ENCODE measurements at regions not wholly inside any gene's neighbourhood (a gene's known extent, or its start where the extent isn't known, plus 50 kb on each side); places are given as distances from the start of the nearest gene placed in this dataset.
"Not testable (repeated sequence)": the region's sequence is repeated elsewhere in the genome, so short reads cannot be mapped to it uniquely, and the experiment has no call there.

GRCh38 chr16:26791169-26791568, 275.6 kb upstream of the C16orf82 start:
- DNase-seq (ENCODE audit: low spot score) = no peak

DNA sequence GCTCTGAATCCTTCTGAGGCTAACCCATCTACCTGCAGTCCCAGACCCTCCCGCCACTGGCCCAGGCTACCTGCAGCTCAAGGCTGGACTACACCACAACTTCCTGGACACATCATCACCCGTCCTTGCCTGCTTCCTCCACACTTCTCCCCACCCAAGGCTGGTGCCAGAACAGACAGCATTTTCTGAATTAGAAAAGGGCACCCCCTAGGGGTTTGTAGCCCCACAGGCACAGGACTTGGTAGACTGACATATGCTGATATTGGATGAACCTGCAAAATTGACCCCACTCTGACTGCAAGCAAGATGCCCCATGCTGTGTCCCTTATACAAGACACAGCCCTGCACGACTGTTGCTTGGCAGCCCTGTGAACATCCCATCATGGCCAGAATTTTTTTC, 271.5 kb upstream of the C16orf82 start:
- no peak for DNase-seq (ENCODE audit: low spot score)

GRCh38 chr16:26801628-26802027, 265.1 kb upstream of the C16orf82 start:
- no peak for DNase-seq (ENCODE audit: low spot score)

DNA sequence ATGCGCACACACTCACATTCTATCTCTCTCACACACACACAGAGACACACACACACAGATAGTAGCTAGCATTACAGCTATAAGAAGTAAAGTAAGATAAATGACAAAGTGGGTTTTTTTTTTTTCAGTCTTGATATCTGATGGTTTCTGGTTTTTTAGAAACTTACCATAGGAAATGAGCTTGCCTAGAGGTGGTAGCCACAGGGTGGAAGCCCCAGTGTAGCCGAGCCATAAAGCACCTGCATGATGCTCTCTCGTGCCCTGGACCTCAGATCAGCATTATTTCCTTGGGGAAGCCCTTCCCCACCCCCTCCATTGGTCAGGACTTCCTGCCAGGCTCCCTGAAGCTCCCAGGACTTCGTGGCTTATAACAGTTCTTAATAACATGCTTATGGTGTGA, 264.3 kb upstream of the C16orf82 start:
- DNase-seq (ENCODE audit: low spot score) = no peak

DNA sequence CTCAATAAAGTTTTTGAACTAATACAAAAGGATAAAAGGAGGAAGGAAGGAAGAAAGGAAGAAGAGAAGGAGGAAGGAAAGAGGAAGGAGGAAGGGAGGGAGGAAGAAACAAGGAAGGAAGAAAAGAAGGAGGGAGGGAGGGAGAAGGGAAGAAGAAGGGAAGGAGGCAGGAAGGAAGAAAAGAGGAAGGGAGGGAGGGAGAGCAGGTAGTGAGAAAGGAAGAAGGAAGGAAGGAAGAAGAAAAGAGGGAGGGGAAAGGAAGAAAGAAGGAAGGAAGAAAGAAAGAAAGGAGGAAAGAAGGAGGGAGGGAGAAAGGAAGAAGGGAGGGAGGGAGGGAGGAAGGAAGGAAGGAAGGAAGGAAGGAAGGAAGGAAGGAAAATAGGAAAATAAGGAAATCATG, 263.8 kb upstream of the C16orf82 start:
- no peak for DNase-seq (ENCODE audit: low spot score)

DNA sequence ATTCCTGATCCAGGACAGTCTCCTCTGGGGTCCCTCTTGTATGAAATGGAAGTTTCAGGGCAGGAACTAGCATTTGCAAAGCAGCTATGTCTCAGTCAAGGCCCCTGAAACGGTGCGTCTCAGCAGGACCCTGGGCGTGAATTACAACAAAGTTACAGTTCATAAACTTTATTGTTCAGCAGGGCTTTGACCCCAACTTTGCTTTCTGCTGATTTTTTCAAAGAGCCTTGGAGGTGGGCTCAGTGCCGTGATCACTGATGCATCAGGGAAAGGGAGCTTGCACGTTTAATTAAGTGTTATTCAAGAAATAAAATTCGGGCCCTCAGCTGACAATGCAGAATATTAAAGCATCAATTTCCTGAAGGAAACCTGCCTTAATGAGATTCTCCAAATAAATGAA, 260.1 kb upstream of the C16orf82 start:
- DNase-seq (ENCODE audit: low spot score) = no peak

DNA sequence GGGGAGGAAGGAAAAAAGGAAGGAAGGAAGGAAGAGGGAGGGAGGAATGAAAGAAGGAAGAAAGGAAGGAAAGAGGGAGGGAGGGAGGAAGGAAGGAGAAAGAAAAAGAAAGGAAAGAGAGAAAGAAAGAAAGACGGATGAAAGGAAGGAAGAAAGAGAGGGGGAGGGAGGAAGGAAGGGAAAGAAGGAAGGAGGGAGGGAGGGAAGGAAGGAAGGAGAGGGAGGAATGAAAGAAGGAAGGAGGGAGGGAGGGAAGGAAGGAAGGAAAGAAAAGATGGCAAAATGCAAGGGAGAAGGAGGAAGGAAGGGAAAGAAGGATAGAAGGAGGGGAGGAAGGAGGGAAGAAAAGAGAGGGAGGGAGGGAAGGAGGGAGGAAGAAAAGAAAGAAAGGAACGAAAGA, 257.3 kb upstream of the C16orf82 start:
- no peak for DNase-seq (ENCODE audit: low spot score)

- peak; percentile 14 for DNase-seq (ENCODE audit: low spot score)
These were observed 250.5 kb upstream of the C16orf82 start for GRCh38 chr16:26816266-26816665.

- peak; percentile 75 for DNase-seq (ENCODE audit: low spot score)
These were observed 249.7 kb upstream of the C16orf82 start for GRCh38 chr16:26816885-26817571.

DNA sequence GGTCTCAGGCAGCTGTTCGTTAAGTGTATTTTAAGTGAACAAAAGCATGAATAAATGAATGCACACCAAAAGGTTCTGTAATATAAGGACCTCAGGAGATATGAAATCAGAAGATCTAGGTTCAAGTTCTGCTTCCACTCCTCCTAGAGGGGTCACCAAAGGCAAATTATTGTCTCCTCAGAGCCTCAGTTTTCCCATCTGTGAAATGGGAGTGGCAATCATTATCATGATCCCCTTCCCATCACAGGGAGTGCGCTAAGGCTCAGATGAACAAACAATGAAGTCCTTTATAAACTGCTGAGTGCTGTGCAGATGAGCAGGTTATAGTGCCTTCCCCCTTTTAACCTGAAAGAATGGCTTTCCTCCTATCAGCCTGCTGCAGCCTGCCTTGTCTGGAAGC, 248.3 kb upstream of the C16orf82 start:
- DNase-seq (ENCODE audit: low spot score) = no peak

- DNase-seq (ENCODE audit: low spot score) = no peak
These were observed 242.3 kb upstream of the C16orf82 start for GRCh38 chr16:26824469-26824868.

DNA sequence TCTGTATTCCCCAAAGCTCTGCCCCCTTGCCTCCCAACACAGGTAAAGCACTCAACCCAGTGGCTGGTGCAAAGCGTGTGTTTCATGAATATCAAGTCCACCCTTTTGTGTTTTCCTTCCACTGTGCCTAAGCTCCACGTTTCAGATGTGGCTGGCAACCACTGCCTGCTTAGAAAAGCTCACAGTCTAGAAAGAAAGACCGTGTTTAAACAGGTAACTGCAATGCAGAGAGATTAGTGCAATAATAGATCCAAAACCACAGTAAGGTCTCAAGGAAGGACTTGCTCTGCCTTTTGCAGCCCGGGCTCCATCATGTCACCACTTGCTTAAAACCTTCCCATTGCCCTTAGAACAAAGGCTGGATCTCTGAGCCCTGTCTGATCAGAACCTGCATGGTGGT, 240.2 kb upstream of the C16orf82 start:
- no peak for DNase-seq (ENCODE audit: low spot score)

DNA sequence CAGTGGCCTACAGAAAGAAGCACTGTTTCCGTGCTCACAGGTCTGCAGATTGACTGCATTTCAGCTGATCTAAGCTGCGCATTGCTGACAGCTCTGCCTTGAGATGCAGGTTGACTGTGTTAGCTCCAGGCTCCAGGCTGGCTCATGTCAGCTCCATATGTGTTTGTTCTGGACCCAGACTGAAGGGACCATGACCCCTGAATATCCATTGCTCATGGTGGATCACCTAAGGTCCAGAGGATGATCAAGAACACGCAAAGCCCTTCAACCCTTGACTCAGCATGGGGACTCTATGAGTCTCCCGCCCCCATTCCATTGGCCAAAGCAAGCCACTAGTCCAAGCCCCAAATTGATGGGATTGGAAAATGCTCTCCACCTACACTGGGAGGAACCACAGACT, 239.3 kb upstream of the C16orf82 start:
- no peak for DNase-seq (ENCODE audit: low spot score)

- no peak for DNase-seq (ENCODE audit: low spot score)
These were observed 236.1 kb upstream of the C16orf82 start for GRCh38 chr16:26830428-26831127.

GRCh38 chr16:26836114-26836513, 230.6 kb upstream of the C16orf82 start:
- DNase-seq (ENCODE audit: low spot score) = not testable (repeated sequence)

GRCh38 chr16:26838931-26839330, 227.8 kb upstream of the C16orf82 start:
- no peak for DNase-seq (ENCODE audit: low spot score)

DNA sequence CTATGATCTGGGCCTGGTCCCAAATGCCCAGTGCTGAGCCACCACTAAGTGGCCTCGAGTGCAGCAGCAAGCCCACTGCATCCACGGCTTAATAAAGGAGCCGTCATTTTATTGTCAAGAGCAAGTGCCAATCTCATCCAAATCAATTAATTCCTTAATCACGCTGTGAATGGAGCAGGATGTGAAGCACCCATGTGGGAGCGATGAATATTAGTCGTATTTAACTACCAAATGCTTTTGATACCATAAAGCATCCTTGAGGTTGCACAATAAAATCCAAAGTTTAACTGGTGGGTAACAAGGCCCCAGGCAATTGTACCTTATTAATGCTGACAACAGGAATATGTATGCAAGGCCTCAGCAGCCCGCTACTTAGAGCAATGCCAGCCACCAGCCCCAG, 226.0 kb upstream of the C16orf82 start:
- DNase-seq (ENCODE audit: low spot score) = no peak

GRCh38 chr16:26856271-26856670, 210.5 kb upstream of the C16orf82 start:
- no peak for DNase-seq (ENCODE audit: low spot score)

DNA sequence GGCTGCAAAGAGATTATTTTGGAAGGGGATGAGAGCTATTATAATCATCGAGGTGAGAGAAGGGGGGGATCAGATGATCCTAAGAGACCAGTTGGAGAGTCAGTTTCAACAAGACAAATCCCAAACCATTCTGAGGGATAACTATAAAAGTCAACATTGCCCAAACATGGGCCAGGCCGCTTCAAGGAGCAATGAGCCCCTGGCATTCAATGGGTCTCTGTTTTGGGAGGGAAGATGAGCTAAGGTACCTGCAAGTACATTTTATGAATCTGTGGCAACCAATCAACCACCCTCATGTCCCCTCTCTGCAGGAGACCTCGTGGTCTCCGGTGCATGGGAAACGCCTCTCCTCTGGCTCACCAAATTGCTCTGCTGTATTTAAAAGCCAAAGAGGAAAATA, 209.9 kb upstream of the C16orf82 start:
- DNase-seq (ENCODE audit: low spot score) = no peak

DNA sequence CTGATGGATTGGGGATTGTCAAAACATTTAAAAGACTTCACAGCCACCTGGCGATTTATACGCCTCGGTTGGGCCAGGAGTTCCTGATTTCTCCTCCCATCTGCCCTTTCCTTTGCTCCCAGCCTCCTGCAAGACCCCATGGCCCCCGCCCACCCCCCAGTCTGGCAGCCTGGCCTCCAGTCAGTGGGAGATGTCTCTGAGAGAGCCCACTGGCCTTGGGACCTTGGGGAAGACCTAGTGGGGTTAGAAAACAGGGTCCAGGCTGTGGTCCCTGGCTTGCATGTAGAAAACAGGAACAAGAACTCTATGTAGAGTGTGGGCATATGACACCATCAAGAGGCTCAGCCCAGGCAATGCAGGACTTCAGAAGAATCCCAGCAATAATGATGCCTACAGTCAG, 209.4 kb upstream of the C16orf82 start:
- no peak for DNase-seq (ENCODE audit: low spot score)

DNA sequence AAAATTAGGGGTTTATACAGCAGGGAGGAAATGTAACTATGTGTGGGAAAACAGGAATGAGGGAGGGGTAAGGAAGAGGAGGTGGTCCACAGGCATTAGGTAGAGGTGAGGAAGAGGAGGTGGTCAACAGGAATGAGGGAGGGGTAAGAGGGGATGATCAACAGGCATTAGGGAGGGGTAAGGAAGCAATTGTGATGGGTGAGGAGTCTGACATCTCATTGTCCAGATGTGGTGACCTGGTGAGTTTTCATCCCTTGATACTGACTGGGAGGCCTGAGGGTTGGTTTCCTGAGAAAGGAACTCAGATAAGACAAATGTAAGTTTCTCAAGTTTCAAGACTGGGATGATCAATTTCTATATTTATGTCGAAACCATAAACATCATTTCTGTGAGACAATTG, 206.2 kb upstream of the C16orf82 start:
- DNase-seq (ENCODE audit: low spot score) = no peak

GRCh38 chr16:26863931-26864330, 202.8 kb upstream of the C16orf82 start:
- DNase-seq (ENCODE audit: low spot score) = no peak

DNA sequence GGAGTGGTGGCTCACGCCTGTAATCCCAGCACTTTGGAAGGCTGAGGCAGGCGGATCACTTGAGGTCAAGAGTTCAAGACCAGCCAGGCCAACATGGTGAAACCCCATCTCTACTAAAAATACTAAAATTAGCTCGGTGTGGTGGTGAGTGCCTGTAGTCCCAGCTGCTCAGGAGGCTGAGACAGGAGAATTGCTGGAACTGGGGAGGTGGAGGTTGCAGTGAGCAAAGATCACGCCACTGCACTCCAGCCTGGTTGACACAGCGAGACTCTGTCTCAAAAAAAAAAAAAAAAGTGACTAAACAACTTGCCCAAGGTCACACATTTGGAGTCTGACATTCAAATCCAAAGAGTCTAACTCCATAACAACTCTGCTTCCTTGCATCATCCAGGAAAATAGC, 192.4 kb upstream of the C16orf82 start:
- DNase-seq (ENCODE audit: low spot score) = not testable (repeated sequence)

- no peak for DNase-seq (ENCODE audit: low spot score)
These were observed 189.3 kb upstream of the C16orf82 start for GRCh38 chr16:26877421-26877820.
